ENCODE measurements at regions not wholly inside any gene's neighbourhood (a gene's known extent, or its start where the extent isn't known, plus 50 kb on each side); places are given as distances from the start of the nearest gene placed in this dataset.

DNA sequence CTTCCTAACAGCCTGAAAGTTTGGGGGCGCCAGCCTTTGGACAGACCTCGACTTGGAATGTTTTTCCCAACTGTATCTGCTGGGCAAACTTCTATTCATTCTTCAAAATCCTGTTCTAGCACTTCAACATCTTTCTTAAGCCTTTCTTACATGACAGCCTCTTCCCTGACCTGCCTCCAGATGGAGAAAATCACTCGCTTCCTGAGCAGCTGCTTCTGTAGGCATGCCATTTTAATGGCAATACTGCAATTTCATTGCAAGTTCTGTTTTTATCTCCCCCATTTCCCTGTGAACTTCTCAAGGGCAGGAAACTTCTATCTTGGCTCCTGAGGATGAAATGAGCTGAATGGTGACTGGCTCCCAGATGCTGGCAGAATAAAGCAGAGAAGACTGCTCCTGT, 128.8 kb upstream of the ASIC2 start:
- POLR2A ChIA-PET = no interaction called here
- CTCF ChIA-PET = no interaction called here
- intact Hi-C loops (cut with micrococcal nuclease) = no loop called here
- Mint-ChIP-seq H3K27ac (no peak overlapping the region), H3K4me3 (no peak overlapping the region), H3K4me1 (no peaks in the 10 kb centered on the region), H3K36me3 (ENCODE audit: low read depth) (no peaks in the 10 kb centered on the region), H3K9me3 (peaks cover 4% of the 10 kb centered on the region), H3K27me3 (peaks cover 2% of the 10 kb centered on the region)
- ATAC-seq (ENCODE audit: low read depth) = no peak
- no peak for TF ChIP-seq CTCF (IDR thresholded peaks at IDR 0.05)
- DNase-seq = no peak

- Mint-ChIP-seq H3K4me1 (no peaks in the 10 kb centered on the region), H3K27me3 (no peaks in the 10 kb centered on the region), H3K27ac (no peak overlapping the region), H3K36me3 (ENCODE audit: low read depth) (no peaks in the 10 kb centered on the region), H3K4me3 (no peak overlapping the region), H3K9me3 (no peaks in the 10 kb centered on the region)
- CTCF ChIA-PET = no interaction called here
- intact Hi-C loops (cut with micrococcal nuclease) = no loop called here
- ATAC-seq (ENCODE audit: low read depth) = no peak
- POLR2A ChIA-PET = no interaction called here
- no peak for TF ChIP-seq CTCF (IDR thresholded peaks at IDR 0.05)
- DNase-seq = no peak
These were observed 140.5 kb upstream of the ASIC2 start for GRCh38 chr17:33433581-33433980.

DNA sequence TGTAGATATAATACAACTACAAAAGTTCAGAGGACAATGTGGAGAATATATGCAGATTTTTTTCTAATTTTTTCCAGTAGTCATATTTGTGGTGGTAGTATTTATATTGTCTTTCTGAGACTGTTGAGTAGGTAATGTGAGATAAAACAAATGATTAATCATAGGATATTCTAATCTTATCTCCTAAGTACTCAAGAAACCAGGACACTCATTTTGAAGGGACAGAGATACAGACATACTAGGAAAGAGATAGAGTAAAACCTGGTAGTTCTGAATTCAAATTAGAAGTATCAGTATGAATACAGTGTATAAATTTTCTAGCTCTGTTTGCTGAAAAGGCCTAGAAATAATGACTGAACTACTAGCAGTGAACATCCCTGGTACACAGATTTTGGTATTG, 141.7 kb upstream of the ASIC2 start:
- CTCF ChIA-PET = no interaction called here
- intact Hi-C loops (cut with micrococcal nuclease) = no loop called here
- H3K9me3 Mint-ChIP-seq = peaks cover 5% of the 10 kb centered on the region
- H3K36me3 Mint-ChIP-seq (ENCODE audit: low read depth) = no peaks in the 10 kb centered on the region
- ATAC-seq (ENCODE audit: low read depth) = no peak
- H3K4me3 Mint-ChIP-seq = no peak overlapping the region
- H3K27me3 Mint-ChIP-seq = no peaks in the 10 kb centered on the region
- no peaks in the 10 kb centered on the region for H3K4me1 Mint-ChIP-seq
- POLR2A ChIA-PET = no interaction called here
- DNase-seq = no peak
- H3K27ac Mint-ChIP-seq = no peak overlapping the region
- TF ChIP-seq CTCF (IDR thresholded peaks at IDR 0.05) = no peak

GRCh38 chr17:33435721-33436301, 142.7 kb upstream of the ASIC2 start:
- ChIA-PET POLR2A (no interaction called here), CTCF (no interaction called here)
- H3K9me3 Mint-ChIP-seq = peaks cover 5% of the 10 kb centered on the region
- H3K27ac Mint-ChIP-seq = no peak overlapping the region
- no peak for ATAC-seq (ENCODE audit: low read depth)
- no peaks in the 10 kb centered on the region for H3K4me1 Mint-ChIP-seq
- intact Hi-C loops (cut with micrococcal nuclease) = no loop called here
- DNase-seq = no peak
- H3K4me3 Mint-ChIP-seq = no peak overlapping the region
- no peak for TF ChIP-seq CTCF (IDR thresholded peaks at IDR 0.05)
- H3K27me3 Mint-ChIP-seq = no peaks in the 10 kb centered on the region
- H3K36me3 Mint-ChIP-seq (ENCODE audit: low read depth) = no peaks in the 10 kb centered on the region

DNA sequence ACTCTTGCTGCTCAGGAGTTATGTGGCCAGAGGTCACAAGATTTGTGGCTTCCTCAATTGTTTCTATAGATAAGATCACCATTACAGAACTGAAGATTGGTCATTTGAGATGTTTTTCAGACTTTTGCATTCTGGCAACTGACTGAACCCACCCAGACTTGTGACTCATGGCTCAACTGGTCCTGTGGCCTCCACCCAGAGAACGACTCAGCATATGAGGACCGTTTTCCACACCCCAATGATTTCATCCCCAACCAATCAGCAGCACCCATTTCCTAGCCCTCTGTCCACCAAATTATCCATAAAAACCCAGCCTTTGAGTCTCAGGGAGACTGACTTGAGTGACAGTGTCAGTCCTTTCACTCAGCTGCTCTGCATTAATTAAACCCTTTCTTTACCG, 143.2 kb upstream of the ASIC2 start:
- H3K27ac Mint-ChIP-seq = no peak overlapping the region
- H3K4me1 Mint-ChIP-seq = no peaks in the 10 kb centered on the region
- H3K4me3 Mint-ChIP-seq = no peak overlapping the region
- DNase-seq = no peak
- no peak for ATAC-seq (ENCODE audit: low read depth)
- TF ChIP-seq CTCF (IDR thresholded peaks at IDR 0.05) = no peak
- CTCF ChIA-PET = no interaction called here
- POLR2A ChIA-PET = no interaction called here
- H3K27me3 Mint-ChIP-seq = no peaks in the 10 kb centered on the region
- peaks cover 5% of the 10 kb centered on the region for H3K9me3 Mint-ChIP-seq
- H3K36me3 Mint-ChIP-seq (ENCODE audit: low read depth) = no peaks in the 10 kb centered on the region
- intact Hi-C loops (cut with micrococcal nuclease) = no loop called here

Data from activated B cell treated with CpG ODN at 0.5 μM for 24 hours (primary cell).